GM04503 (cell line): ENCODE measurements at regions not wholly inside any gene's neighbourhood (a gene's known extent, or its start where the extent isn't known, plus 50 kb on each side); places are given as distances from the start of the nearest gene placed in this dataset.

Experiments
- DNase-seq: peaks from one replicate; pipeline ENCODE4 v3.0.0-alpha.2; 2012; ENCODE audit warnings: low read depth

DNA sequence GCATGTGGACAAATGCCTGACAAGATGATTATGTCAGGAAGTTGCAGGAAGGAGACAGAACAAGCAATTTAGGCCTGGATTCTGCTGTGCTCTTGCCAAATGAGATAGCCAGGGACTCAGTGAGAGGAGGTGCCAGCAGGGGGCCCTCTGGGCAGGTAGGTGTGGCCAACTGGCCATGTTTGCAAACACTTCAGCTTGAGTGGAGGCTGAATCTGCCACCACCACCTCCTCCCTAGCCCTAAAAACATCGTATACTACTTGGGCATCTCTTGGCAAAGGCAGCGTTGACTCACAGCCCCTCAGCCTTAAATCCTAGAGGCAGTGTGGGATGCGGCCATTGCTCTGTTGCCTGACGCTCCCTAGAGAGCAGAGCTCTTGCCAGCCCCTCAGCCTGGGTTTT is 95.1 kb upstream of the PLET1 start:
- no peak for DNase-seq

DNA sequence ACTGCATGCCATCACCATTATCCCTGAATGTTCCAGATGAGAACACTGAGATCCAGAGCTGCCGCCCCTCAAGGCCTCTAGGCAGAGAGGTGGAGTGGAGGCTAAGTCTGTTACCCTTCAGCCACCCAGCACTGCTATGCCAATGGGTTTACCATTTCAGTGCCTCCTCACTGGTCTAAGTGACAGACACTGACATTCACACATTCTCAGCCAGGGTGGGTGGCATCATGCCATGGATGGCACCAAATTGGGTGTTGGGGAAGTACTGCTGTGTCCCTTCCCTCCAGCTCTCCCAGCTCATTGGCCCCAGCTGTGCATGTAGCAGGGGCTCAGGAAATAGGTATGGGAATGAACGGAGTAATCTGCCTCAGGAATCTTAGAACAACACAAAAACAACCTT is 96.8 kb upstream of the PLET1 start:
- no peak for DNase-seq

DNA sequence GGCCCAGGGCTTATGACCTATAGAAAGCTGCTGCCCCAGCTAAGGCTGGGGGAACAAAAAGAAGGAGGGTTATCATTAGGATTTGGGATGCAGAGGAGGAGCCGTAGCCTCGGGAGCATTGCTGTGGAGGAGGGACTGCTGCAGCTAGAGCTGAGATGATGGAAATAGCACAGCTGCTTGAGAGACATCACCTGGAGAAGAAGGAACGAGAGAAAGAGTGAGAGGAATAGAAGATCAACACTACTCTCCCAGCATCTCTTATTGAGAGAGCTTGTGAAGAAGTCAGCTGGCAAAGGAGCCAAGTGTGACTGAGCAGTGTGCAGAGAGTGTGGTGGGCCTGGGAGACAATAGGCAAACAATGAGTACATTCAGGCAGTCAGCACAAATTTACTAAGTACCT is 100.7 kb upstream of the PLET1 start:
- no peak for DNase-seq

DNA sequence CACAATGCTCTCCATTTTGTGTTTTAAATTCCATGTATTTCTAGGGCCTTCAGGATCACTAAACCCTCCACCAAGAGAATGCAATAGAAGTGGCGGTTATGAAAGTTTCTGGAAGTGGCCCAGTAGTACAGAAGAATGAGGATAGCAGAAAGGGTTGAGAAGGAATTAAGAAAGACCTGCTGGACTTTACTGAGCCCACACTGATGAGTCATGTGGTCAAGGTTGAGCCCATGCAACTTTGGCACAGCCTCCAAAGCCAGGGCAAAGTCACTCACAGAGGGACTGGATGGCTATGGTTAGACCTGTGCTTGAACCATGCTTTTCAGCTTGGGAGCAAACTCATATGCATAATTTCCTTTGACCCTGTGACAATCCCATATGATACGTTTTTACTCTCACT is 102.9 kb upstream of the PLET1 start:
- DNase-seq, result no peak

DNA sequence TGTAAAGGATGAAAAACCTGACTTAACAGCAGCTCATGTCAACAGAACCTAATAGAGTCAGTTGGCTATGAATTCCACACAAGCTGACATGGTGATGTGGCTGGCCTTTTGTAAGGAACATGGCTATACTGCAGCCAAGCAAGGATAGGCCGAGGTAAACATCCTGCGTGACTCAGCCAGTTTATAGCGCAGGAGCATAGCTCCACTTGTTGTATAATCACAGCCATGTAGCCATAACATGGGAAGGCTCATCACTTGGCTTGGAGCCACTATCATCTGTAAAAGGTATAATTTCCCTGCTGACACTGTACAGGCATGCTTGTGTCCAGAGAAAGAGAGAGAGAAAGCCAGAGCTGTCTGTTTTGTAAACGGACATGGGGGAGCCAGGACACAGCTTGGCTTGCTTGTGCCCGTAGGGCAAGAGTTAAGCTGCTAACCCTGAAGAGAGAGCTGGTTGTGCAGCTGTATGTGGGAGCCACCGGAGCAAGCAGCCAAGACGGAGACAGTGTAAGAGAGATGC is 104.4 kb upstream of the PLET1 start:
- DNase-seq, result peak; percentile 41

DNA sequence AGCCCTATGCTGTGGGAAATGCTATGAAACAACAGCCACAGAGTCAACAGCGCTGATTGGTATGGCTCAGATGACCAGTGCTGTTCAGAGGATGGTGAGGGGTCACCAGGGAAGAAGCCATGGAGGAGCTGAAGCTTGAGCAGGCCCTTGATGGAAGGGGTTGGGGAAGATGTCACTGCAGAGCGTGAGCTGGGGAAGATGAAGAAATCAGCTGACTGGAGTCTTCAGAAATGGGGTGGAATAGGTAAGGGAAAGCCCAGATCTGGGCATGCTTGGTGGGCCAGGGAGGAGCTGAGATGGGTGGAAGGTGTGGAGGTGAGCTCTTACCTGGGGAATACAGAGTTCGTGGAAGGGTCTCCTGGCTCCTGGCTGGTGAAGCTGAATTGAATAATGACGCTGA is 105.4 kb upstream of the PLET1 start:
- no peak for DNase-seq

DNA sequence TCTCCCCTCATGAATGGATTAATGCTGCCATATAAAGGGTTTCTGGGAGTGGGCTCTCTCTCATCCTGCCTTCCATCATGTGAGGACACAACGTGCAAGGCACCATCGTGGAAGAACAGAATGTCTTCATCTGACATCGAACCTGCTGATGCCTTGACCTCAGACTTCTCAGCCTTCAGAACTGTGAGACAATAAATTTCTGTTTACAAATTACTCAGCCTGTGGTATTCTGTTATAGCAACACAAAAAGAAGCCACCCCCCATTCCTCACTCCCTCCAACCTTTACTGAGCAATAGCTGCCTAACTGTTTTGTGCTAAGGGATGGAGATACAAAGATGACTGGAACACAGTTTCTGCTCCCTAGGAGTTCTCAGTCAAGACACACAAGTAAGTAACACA is 106.1 kb upstream of the PLET1 start:
- peak; percentile 6 for DNase-seq

DNA sequence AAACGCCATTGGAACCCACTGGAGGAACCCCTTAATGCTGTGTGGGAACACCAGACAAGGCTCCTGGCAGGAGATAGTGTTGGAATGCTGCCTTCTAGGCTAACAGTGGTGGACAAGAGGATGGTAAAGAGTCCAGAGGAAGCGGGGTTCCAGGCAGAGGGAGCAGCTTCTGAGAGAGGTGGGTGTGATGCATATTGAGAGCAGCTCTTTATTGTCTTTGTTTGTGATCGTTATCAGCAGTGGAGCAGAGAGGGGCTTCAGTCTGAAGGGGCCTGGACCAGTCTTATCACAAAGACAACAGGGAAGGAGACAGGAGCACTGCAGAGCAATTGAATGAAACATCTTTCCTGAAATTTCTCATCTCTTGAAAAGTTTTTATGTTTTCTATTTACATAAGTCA is 106.8 kb upstream of the PLET1 start:
- DNase-seq, result no peak

DNA sequence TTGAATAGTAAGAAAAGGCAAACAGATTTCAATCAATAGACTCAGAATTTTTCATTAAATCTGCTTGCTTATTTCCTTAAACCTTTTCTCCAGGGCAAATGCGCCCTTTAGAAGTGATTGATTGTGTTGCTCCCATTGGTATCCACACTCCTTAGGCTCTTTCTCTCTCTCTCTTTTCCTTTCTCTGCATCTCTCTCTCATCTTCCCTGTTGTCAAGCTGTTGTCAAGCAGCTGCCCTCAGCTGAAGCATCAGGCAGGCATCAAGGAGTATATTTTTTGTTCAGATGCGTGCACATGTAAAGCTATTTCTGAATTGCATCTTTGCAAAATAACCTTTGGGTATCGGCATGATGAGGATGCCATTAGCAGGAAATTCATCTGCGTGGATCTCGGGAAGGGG is 107.2 kb upstream of the PLET1 start:
- DNase-seq, result no peak

DNA sequence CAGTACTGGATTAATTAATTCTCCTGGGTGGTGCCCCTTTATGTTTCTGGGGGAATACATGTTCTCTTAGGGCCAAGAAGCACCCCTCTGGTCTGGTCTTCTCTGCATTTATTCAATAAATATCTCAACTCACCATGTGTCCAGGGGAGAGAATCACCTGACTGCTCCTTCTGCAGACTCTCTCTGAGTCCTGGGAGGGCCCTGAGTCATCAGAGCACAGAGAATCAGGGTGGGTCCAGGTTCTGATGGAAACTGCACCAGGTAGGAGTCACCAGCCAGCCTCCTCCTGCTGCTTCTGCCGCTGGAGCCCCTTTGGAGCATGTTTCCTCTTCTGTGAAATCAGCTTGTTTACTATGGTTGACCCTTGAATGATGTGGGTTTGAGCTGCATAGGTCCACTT is 107.7 kb upstream of the PLET1 start:
- no peak for DNase-seq

DNA sequence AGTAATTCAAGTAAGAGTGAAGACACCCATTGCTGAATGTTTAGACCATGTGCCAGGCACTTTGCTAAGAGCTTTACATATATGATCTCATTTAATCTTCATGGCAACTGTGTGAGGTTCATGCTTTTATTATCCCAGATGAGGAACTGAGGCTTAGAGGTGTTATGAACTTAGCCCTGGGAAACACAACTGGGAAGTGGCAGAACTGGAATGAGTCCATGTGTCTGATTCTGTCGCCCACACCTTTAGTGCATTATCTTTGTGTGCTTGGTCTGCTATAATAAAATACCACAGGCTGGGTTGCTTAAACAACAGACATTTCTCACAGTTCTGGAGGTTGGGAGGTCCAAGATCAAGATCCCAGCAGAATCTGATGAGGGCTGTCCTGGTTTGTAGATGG is 108.7 kb upstream of the PLET1 start:
- DNase-seq, result no peak

DNA sequence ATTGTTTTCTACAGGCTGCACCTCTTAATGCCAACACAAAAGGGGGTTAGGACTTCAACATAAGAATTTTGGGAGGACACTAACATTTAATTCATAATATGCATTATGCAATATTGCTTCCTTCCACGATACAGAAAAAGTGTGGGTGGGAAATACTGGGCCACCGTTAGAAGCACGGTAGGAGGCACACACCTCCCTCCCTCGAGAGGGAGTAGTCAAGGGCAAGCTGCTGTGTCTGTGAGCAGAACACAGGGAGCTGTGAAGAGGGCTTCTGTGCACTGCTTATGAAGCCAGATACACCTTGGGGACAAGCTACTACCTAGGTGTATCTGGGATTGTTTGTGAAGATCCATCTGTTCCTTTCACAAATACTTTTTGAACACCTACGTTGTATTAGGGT is 109.3 kb upstream of the PLET1 start:
- no peak for DNase-seq

DNA sequence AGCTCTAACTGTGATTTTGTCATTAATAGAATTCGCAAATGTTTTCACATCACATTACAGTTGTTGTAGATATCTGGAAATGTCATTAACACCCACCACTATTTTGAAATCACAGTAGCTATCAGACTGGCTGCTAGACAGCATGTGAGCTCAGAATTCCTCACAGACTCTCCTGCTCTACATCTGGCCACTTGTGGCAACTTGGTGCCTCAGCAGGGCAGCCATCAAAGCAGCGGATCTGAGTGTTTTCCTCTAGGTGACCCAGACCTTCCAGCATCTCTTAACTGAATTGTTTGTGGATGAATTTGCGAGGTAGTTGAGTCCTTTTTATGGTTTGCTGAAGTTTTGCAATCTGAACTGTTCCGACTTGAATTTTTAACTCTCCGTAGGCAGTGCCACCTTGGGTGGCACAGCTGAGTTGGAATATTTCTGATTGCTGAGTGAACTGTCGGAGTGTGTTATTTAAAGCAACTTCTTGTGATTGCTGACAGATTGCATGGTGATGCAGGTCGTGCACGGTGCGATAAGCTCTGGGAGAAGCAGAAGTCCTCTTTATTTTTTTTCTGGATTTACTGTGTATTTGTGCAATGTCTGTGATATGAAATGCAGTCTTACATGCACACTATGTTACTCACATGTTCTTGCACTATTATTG is 114.0 kb upstream of the PLET1 start:
- no peak for DNase-seq

DNA sequence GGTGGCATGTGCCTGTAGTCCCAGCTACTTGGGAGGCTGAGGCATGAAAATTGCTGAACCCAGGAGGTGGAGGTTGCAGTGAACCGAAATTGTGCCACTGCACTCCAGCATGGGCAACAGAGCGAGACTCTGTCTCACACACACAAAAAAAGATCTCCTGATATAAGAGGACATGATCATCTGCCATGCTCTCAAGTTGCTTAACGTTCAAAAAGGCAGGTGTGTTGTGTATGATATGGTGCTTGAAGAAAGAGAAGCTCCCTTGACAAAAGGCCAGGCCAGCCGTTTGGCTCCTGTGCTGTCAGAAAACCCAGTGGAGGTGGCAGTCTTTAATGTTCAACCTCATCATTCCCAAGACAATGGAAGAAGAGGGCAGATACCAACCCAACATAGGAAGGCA is 117.3 kb upstream of the PLET1 start:
- DNase-seq, result no peak

DNA sequence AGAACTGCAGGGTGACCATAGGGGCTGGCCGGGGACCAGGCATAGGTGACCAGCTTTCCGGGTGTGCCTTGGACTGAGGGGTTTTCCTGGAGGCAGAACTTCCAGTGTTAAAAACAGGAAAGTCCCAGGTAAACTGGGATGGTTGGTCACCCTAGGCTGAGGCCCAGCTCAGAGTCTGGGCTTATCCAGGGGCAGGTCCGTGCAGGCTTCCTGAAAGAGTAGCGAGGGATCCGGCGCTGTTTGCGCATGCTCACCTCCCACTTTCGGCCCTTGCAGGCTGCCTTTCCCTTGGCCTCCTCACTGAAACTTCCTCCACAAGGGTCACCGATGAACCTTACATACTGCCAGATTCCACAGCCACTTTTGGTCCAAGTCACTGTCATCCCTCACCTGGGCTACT is 119.8 kb upstream of the PLET1 start:
- no peak for DNase-seq

DNA sequence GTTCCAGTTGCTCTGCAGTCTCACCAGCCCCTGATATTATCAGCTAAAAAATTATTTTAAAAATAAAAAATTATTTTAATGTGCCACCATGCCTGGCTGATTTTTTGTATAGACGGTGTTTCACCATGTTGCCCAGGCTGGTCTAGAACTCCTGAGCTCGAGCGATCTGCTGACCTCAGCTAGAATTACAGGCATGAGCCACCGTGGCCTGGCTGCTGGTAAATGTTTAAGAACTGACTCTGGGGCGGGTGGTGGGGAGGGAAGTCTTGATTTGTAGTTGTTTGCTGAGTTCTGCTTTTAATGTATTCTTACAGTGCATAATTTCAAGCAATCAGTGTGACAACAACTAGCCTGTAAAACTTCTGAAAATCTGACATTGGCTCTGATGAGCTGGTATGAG is 120.9 kb upstream of the PLET1 start:
- DNase-seq, result no peak

DNA sequence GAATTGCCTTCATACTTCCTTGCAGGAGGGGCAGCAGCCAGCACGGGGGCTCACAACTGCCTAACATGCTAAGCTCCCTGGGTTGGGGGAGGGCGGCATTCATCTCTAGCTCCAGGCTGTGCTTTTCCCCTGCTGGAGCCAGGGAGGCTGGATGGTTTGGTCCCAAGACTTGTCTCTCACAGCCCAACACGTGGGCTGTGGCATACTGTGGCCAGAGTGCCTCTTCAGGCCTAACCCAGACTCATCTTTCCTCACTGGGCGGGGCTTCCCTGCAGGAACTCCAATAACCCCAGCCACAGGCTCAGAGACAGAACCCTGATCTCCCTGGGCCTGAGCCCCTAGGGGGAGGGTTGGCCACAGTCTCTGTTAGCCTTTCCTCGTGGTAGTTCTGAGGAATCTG is 121.9 kb upstream of the PLET1 start:
- no peak for DNase-seq

DNA sequence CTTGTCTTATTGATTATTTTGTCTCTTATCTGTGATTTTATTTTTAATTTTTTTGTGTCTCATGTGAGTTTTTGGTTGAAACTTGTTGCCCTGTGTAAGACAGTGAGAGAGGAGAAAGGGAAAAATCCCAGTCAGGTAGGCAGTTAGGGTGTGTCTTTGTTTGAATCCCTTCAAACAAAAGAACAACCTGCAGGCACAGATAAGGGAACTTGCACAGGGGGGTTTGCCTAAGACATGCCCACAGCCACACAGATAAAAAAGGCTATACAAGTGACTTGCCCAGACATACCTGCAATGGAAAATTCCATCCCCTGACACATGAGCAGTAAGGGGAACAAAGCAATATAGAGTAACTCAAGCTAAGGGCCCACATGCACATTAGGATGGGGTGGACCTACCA is 127.8 kb upstream of the PLET1 start:
- no peak for DNase-seq

DNA sequence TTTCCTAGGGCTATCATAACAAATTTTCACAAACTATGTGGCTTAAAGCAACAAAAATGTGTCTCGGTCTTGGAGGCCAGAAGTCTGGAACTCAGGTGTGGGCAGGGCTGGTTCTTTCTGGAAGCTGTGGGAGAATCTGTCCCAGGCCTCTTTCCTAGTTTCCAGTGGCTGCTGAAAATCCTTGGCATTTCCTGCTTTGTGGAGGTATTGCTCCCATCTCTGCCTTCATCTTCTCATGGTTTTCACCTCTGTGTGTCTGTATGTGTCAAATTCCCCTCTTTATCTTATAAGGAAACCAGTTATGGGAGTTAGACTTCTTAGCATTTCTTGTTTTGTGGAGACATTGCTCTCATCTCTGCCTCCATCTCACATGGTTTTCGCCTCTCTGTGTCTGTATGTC is 130.4 kb upstream of the PLET1 start:
- DNase-seq, result no peak

DNA sequence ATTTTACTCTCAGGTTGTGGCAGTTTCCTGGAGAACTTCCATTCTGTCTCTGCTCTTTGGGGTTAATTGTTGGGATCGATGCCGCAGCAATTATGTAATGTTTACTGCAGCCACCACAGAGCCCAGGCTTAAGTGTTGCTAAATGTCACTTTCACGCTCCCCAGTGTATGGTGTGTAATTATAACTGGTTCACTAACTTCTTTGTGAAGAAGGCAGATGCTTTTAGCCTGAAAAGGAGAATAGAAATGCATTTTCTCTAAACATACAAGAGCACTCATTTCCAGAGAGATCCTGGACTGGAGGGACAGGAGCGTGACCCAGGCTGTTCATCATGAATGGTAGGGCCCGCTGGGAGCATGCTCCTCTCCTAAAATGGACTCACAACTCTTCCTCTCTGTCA is 132.2 kb upstream of the PLET1 start:
- no peak for DNase-seq

DNA sequence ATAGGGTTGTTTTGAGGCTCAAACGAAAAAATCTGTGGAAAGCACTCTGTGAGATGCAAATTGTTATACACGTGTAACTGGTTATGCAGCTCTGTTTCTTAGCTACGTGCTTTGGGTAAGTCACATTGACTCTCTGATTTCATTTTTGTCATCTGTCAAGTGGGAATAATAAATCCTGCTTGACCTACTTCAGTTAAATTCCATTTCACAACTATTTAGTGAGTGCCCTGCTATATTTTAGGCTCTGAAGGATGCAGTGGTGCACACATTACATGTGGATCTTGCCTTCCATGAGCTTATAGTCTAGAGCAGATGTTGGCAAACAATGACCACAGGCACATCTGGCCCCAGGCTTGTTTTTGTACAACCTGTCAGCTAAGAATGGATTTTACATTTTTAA is 133.6 kb upstream of the PLET1 start:
- no peak for DNase-seq

DNA sequence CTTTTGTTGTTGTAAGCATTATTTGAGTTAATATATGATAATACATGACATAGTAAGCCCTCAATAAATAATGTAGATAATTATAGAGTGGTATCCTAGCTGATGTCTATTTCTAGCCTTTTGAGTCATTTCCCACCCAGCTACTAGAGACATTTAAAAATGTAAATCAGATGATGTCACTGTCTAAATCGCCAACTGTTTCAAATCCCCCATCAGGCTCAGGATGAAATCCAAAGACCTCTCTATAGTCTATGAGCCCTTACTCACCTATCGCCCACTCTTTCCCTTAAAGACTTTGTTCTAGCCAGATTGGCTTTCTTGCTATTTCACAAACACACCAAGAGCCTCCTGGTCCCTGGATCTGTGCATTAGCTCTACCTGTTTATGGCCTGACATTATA is 135.4 kb upstream of the PLET1 start:
- DNase-seq, result no peak

DNA sequence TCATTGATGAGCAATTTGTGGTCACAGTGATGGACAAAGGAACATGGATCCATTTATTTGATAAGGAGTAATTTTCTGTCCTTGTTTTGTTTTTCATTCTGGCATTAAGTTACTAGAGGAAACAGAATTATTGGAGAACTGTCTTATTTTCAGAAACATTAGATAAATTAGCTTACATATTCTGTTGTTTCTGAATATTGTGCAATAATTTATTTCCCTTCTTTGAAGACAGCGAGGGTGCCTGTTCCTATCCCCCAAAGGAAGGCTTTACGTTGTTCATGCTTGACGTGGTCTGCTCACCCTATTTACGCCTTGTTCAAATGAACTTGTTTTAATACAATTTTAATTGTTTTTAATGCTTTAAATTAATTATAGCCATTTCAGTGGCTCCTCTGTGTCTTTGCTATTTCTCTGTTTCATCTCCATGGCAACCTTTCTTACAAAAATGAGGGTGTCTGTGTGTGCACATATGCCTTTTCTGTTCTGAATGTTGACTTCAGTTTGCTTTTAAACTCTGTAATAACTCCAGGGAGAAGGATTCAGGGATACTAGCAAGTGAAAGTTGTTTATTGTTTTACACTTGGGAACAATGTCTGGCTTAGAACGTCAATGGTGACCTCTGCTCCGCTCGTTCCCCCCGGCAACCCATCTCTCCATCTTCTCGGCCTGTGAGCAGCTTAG is 138.3 kb upstream of the PLET1 start:
- DNase-seq, result no peak

DNA sequence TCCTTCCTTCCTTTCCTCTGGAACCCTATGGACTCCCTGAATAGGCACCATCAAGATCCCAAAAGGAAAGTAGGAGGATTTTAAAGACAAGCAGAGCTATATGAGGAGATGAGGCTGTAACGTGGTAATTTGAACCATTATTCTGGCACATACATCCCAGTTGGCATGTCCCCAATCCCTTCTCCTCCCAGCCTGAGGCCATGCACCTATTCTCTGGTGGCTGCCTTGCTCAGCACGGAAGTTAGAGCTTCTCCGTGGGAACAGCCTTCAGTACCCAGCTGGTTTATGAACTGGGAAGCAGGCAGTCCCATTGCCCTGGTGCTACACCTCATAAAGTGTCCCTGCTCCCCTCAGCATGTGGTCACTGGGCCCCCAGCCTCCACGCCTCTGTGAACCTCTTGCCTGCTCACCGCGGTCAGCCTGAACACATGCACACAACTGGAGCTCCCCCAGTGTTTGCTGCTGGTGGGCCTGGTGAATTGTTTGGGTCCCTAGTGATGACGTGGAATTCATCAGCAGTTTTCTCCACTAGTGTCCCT is 139.9 kb upstream of the PLET1 start:
- DNase-seq, result no peak
